Spleen (tissue), 7 donors: ENCODE measurements at regions not wholly inside any gene's neighbourhood (a gene's known extent, or its start where the extent isn't known, plus 50 kb on each side); places are given as distances from the start of the nearest gene placed in this dataset.

Experiments
- CTCF ChIP-seq, 11 experiments: fragments of 200-600 bp in 7 of 11; fragments of 450-650 bp in 4 of 11; sonication (generic) in 4 of 11; IDR thresholded peaks in 8 of 11; conservative IDR thresholded peaks in 3 of 11; 1 replicate in 7 of 11; 2 replicates in 4 of 11; pipeline versions ENCODE4 v1.4.0 to v1.8.0; 2016 to 2021; ENCODE audit warnings: antibody characterized with exemption in 11 of 11, inconsistent platforms in 4 of 11, mild to moderate bottlenecking in 1 of 11
- POLR2A ChIP-seq, 3 donors: fragments of 450-650 bp; IDR thresholded peaks; one replicate each; pipeline ENCODE4 v1.5.1; 2017; ENCODE audit warnings: antibody characterized with exemption in 3 of 3, mild to moderate bottlenecking in 1 of 3
- donor health status: DM: no; HTN: no; CAD: no; lungs with moderate emphysema.
- donor health status: DM: no; HTN: no; CAD: no.
- donor health status: DM: no; HTN: no; CAD: no.

- TF ChIP-seq POLR2A (IDR thresholded peaks at IDR 0.05) (no peak), CTCF (IDR thresholded peaks at IDR 0.05 in 8 of 11, conservative IDR thresholded peaks at IDR 0.05 in 3 of 11) (no peak)
Measured at GRCh38 chr13:80437231-80437630, 96.3 kb upstream of the SPRY2 start.
